SK-N-SH (cell line): ENCODE measurements at regions not wholly inside any gene's neighbourhood (a gene's known extent, or its start where the extent isn't known, plus 50 kb on each side); places are given as distances from the start of the nearest gene placed in this dataset.

Source experiments
- CTCF ChIA-PET: fragments of 300-600, 350-600 bp; formaldehyde crosslinking; extraction: SDS; loops from one replicate; lab custom pipeline; 2021; lab: Yijun Ruan, JAX
- POLR2A ChIA-PET: fragments of 350-600 bp; sonication (Branson Sonifier 250); formaldehyde crosslinking; extraction: SDS; loops from one replicate; lab custom pipeline; 2020; ENCODE audit warnings: antibody characterized with exemption, inconsistent platforms; lab: Yijun Ruan, JAX
- DNase-seq: peaks from one replicate; pipeline ENCODE4 v3.0.0; 2012
- H2AFZ ChIP-seq: fragments of 200-600 bp; sonication (generic); 2 replicates; pipeline ENCODE4 v1.8.1; 2016; ENCODE audit warnings: antibody characterized with exemption, mild to moderate bottlenecking, low read depth
- H3F3A ChIP-seq: fragments of 200-600 bp; sonication (generic); replicated peaks from 2 replicates; pipeline ENCODE3; 2016; ENCODE audit warnings: antibody characterized with exemption, mild to moderate bottlenecking; ENCODE audit not compliant: insufficient read depth
- H3K27ac ChIP-seq, 2 experiments: fragments of 200-500 bp in 1 of 2; fragments of 200-600 bp in 1 of 2; sonication (Bioruptor generic) in 1 of 2; sonication (generic), shearing (Covaris generic) in 1 of 2; 2 replicates each; pipeline versions ENCODE4 v1.5.1 to v1.6.1; 2014 to 2016; ENCODE audit warnings: low read depth in 2 of 2, inconsistent platforms in 1 of 2, low read length in 1 of 2, mild to moderate bottlenecking in 1 of 2, mixed read lengths in 1 of 2
- H3K27me3 ChIP-seq: fragments of 200-600 bp; sonication (generic), shearing (Covaris generic); 2 replicates; pipeline ENCODE4 v1.6.1; 2016; ENCODE audit warnings: mixed run types; ENCODE audit not compliant: insufficient read depth
- H3K36me3 ChIP-seq, 2 experiments: fragments of 200-500 bp in 1 of 2; fragments of 200-600 bp in 1 of 2; sonication (Bioruptor generic) in 1 of 2; sonication (generic) in 1 of 2; replicated peaks in 1 of 2; 2 replicates each; pipeline versions ENCODE3 to v1.5.1; 2014 to 2016; ENCODE audit warnings: low read length in 1 of 2, mild to moderate bottlenecking in 1 of 2; ENCODE audit not compliant: insufficient read depth in 2 of 2, control insufficient read depth in 1 of 2
- H3K4me1 ChIP-seq, 2 experiments: fragments of 200-500 bp in 1 of 2; fragments of 200-600 bp in 1 of 2; sonication (Bioruptor generic) in 1 of 2; sonication (generic), shearing (Covaris generic) in 1 of 2; 2 replicates each; pipeline versions ENCODE4 v1.5.1 to v1.6.1; 2014 to 2016; ENCODE audit warnings: low read depth in 1 of 2, low read length in 1 of 2, mixed run types in 1 of 2; ENCODE audit not compliant: insufficient read depth in 2 of 2, control insufficient read depth in 1 of 2
- H3K4me2 ChIP-seq: fragments of 200-600 bp; sonication (generic), shearing (Covaris generic); 2 replicates; pipeline ENCODE4 v1.6.1; 2017; ENCODE audit warnings: mixed run types
- H3K4me3 ChIP-seq, 2 experiments: fragments of 200-500 bp in 1 of 2; fragments of 200-600 bp in 1 of 2; sonication (Bioruptor generic) in 1 of 2; sonication (generic), shearing (Covaris generic) in 1 of 2; 2 replicates each; pipeline versions ENCODE4 v1.5.1 to v1.8.1; 2014 to 2016; ENCODE audit warnings: low read depth in 2 of 2, inconsistent platforms in 1 of 2, low read length in 1 of 2, mild to moderate bottlenecking in 1 of 2, mixed read lengths in 1 of 2, moderate library complexity in 1 of 2
- H3K79me2 ChIP-seq: fragments of 200-600 bp; sonication (generic); 2 replicates; pipeline ENCODE4 v1.8.1; 2017; ENCODE audit warnings: mild to moderate bottlenecking; ENCODE audit not compliant: insufficient read depth
- H3K9ac ChIP-seq: fragments of 200-600 bp; sonication (generic); 2 replicates; pipeline ENCODE4 v1.6.1; 2017; ENCODE audit warnings: mixed run types
- H3K9me2 ChIP-seq: fragments of 200-600 bp; sonication (generic); 2 replicates; pipeline ENCODE4 v1.6.1; 2017; ENCODE audit warnings: mixed run types
- H3K9me3 ChIP-seq: fragments of 200-600 bp; sonication (generic); 2 replicates; pipeline ENCODE4 v1.6.1; 2017; ENCODE audit warnings: mixed run types, mild to moderate bottlenecking, moderate library complexity
- H4K20me1 ChIP-seq: fragments of 200-600 bp; sonication (generic); 2 replicates; pipeline ENCODE4 v1.6.1; 2017; ENCODE audit warnings: mild to moderate bottlenecking, mixed run types; ENCODE audit not compliant: insufficient read depth
- ELF1 ChIP-seq: IDR thresholded peaks from 2 replicates; pipeline ENCODE4 v1.4.0; 2012
- EZH2phosphoT487 ChIP-seq: fragments of 200-600 bp; sonication (generic); IDR thresholded peaks from 2 replicates; pipeline ENCODE4 v1.6.1; 2017; ENCODE audit warnings: low read depth, mixed run types, mild to moderate bottlenecking, antibody characterized with exemption, moderate library complexity, borderline replicate concordance
- FOXM1 ChIP-seq: IDR thresholded peaks from 2 replicates; pipeline ENCODE4 v1.4.0; 2012; ENCODE audit warnings: low read depth, mild to moderate bottlenecking
- GABPA ChIP-seq: IDR thresholded peaks from 2 replicates; pipeline ENCODE4 v1.4.0; 2012; ENCODE audit warnings: low read depth, mild to moderate bottlenecking
- JUND ChIP-seq: IDR thresholded peaks from 2 replicates; pipeline ENCODE4 v1.4.0; 2012
- NFIC ChIP-seq: IDR thresholded peaks from 2 replicates; pipeline ENCODE4 v1.4.0; 2012; ENCODE audit warnings: borderline replicate concordance
- NRF1 ChIP-seq: IDR thresholded peaks from 2 replicates; pipeline ENCODE4 v1.6.1; 2012; ENCODE audit warnings: low read depth, mild to moderate bottlenecking, low read length
- POLR2AphosphoS5 ChIP-seq: IDR thresholded peaks from 2 replicates; pipeline ENCODE4 v1.6.1; 2012; ENCODE audit warnings: low read depth, low read length
- RXRA ChIP-seq: IDR thresholded peaks from 2 replicates; pipeline ENCODE4 v1.4.0; 2012; ENCODE audit warnings: low read depth, mild to moderate bottlenecking, borderline replicate concordance
- TAF1 ChIP-seq: IDR thresholded peaks from 2 replicates; pipeline ENCODE4 v1.6.1; 2012; ENCODE audit warnings: low read depth, mild to moderate bottlenecking, low read length, moderate library complexity, borderline replicate concordance
- TCF12 ChIP-seq: IDR thresholded peaks from 2 replicates; pipeline ENCODE4 v1.4.0; 2012
- TEAD4 ChIP-seq: IDR thresholded peaks from 2 replicates; pipeline ENCODE4 v1.4.0; 2012; ENCODE audit warnings: mild to moderate bottlenecking, borderline replicate concordance; ENCODE audit not compliant: insufficient read depth
- YY1 ChIP-seq: IDR thresholded peaks from 2 replicates; pipeline ENCODE4 v1.4.0; 2012; ENCODE audit warnings: low read depth, mild to moderate bottlenecking
- WGBS: methylation state at CpG from one replicate; pipeline ENCODE4 v1.1.6; 2017; ENCODE audit warnings: low lambda C conversion rate; 5-methylcytosine and 5-hydroxymethylcytosine counted together
- TF ChIP-seq, protein P1 (sequence below): IDR thresholded peaks from 2 replicates; pipeline ENCODE4 v1.4.0; 2012; ENCODE audit warnings: low read depth
- TF ChIP-seq, protein P2 (sequence below): IDR thresholded peaks from 2 replicates; pipeline ENCODE4 v1.4.0; 2012; ENCODE audit warnings: low read depth, borderline replicate concordance
- TF ChIP-seq, protein P3 (sequence below): fragments of 200-600 bp; sonication (generic); IDR thresholded peaks from 2 replicates; pipeline ENCODE4 v1.6.1; 2017; ENCODE audit warnings: antibody characterized with exemption, mild to moderate bottlenecking, moderate library complexity
- TF ChIP-seq, protein P4 (sequence below): IDR thresholded peaks from 2 replicates; pipeline ENCODE4 v1.4.0; 2012; ENCODE audit warnings: low read depth, borderline replicate concordance
- TF ChIP-seq, protein P5 (sequence below): fragments of 150-350 bp; IDR thresholded peaks from 2 replicates; pipeline ENCODE4 v1.6.1; 2017; ENCODE audit warnings: antibody characterized with exemption, low read length, low read depth, borderline replicate concordance

DNA sequence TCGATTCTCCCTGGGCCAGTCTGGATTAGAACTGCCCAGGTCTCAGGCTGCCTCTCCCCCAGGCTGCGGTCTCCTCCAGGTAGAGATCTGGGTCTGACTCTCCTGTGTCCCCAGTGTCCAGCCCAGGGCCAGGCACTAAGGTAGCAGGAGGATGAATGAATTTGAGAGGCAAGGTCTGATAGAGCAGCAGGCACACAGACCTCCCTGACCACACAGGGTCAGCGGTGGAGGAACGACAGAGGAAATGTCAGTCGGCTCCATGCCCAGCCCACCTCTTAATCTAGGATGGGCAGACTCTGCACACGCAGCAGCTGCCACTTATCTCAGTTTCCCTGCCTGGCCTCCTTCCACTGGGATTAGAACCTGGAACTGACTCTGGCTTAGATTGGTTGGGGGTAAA lies 272.7 kb upstream of the MVB12B start (continued):
- no peak for TF ChIP-seq EZH2phosphoT487

DNA sequence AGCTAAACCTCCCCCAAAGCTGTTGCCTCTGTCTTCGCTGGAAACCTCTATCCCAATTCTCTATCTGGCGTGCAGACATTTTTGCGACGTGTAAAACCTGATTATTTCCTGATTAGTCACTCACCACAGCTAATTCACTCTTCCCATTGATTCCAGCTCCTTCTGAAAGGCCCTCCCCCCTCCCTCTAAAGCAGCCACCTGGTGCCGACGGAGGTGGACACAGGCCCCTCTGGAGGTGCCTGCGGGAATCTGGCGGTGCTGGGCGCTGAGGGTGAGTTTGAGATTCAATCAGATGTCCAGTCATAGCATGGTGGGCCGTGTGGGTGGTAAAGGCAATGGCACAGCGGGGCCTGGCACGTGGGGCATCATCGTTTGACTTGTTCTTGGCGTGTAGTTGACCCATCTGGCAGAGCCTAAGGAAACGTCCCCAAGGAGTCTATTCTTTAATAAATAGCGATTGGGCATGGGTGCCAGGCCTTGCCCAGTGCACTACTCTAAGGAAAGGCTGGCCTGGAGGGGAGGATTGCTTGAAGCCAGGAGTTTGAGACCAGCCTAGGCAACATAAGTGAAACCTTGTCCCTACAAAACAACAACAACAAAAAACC lies 271.1 kb upstream of the MVB12B start:
- H3K27me3 ChIP-seq: peaks cover 18% of the 10 kb centered on the region; the same call in 1 of the 2 replicates
- no peak overlapping the region for H3K27ac ChIP-seq
- H3K4me1 ChIP-seq: peaks cover 0 to 31% of the 10 kb centered on the region in 2 experiments; a peak in 2 of 4 replicates
- H3K9me2 ChIP-seq: no peaks in the 10 kb centered on the region
- H3F3A ChIP-seq: no peaks in the 10 kb centered on the region
- H3K36me3 ChIP-seq: no peaks in the 10 kb centered on the region
- H3K9me3 ChIP-seq: no peaks in the 10 kb centered on the region
- TF ChIP-seq TCF12 (peak; percentile 24), RXRA (no peak)
- no peak overlapping the region for H3K9ac ChIP-seq
- no peaks in the 10 kb centered on the region for H4K20me1 ChIP-seq
- POLR2A ChIA-PET: no interaction called here
- CTCF ChIA-PET: interaction anchor here (1.3 kb wide), 1 partner anchor 48 kb away, joined by 3 read pairs; no protein-coding TSS in a partner anchor
- no peak for DNase-seq
- WGBS: 68% methylated on average over 14 of the region's 16 CpGs
- H3K4me2 ChIP-seq: no peak overlapping the region
- no peaks in the 10 kb centered on the region for H3K79me2 ChIP-seq
- no peak overlapping the region for H3K4me3 ChIP-seq
- no peak overlapping the region for H2AFZ ChIP-seq

DNA sequence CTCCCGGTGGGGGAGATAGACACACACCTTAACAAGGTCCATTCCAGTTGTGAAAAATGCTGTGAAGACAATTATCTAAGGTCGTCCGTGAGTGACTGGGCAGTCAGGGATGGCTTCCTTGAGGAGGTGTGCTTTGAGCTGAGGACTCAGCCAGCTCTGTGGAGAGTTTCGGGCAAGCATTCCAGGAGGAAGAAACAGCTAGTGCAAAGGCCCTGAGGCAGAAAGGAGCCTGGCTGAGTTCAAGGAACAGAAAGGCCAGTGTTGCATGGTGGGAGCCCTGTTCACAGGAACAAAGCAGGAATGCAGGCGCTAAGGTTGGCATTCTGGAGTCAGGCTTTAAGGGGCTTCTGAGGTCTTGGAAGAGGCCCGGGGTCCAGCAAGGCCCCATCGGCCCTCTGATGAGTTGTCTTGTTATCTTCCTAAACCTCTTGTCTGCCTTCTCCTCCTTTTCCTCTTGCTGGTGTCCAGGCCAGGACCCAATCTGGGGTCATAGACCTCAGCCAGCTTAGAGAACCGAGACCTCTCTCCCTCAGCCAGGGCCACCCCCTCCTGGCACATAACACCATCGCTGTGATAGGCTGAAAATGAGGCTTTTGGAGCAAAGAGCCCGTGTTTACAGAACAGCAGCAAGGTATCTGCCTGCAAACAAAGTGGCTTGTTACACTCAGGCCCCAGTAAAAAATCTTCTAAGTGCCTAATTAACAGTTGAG lies 270.2 kb upstream of the MVB12B start:
- no peaks in the 10 kb centered on the region for H4K20me1 ChIP-seq
- no peaks in the 10 kb centered on the region for H3K36me3 ChIP-seq
- ChIA-PET CTCF (interaction anchor here (0.8 to 1.0 kb wide), 2 partner anchors 435 to 498 kb away, joined by 3 read pairs; no protein-coding TSS in a partner anchor), POLR2A (interaction anchor here (0.5 to 1.7 kb wide), 2 partner anchors 8 to 51 kb away, joined by 3 to 6 read pairs; no protein-coding TSS in a partner anchor)
- H3K27ac ChIP-seq: no peak overlapping the region
- no peaks in the 10 kb centered on the region for H3K9me3 ChIP-seq
- H3F3A ChIP-seq: no peaks in the 10 kb centered on the region
- H3K4me2 ChIP-seq: no peak overlapping the region
- H2AFZ ChIP-seq: no peak overlapping the region
- peaks cover 0 to 35% of the 10 kb centered on the region in 2 experiments; a peak in 2 of 4 replicates for H3K4me1 ChIP-seq
- no peak for DNase-seq
- H3K27me3 ChIP-seq: peaks cover 18% of the 10 kb centered on the region; the same call in 1 of the 2 replicates
- 82% methylated on average over 9 of the region's 10 CpGs for WGBS
- H3K4me3 ChIP-seq: no peak overlapping the region
- H3K9me2 ChIP-seq: no peaks in the 10 kb centered on the region
- no peaks in the 10 kb centered on the region for H3K79me2 ChIP-seq
- H3K9ac ChIP-seq: no peak overlapping the region
- no peak for TF ChIP-seq JUND
- no peak for TF ChIP-seq RXRA
- TF ChIP-seq YY1: no peak
- TF ChIP-seq ELF1: no peak
- TF ChIP-seq, protein P1, sequence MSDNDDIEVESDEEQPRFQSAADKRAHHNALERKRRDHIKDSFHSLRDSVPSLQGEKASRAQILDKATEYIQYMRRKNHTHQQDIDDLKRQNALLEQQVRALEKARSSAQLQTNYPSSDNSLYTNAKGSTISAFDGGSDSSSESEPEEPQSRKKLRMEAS: no peak
- TF ChIP-seq, protein P2, sequence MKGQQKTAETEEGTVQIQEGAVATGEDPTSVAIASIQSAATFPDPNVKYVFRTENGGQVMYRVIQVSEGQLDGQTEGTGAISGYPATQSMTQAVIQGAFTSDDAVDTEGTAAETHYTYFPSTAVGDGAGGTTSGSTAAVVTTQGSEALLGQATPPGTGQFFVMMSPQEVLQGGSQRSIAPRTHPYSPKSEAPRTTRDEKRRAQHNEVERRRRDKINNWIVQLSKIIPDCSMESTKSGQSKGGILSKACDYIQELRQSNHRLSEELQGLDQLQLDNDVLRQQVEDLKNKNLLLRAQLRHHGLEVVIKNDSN: no peak
- TF ChIP-seq EZH2phosphoT487: no peak
- TF ChIP-seq POLR2AphosphoS5: no peak
- no peak for TF ChIP-seq FOXM1
- TF ChIP-seq, protein P3, sequence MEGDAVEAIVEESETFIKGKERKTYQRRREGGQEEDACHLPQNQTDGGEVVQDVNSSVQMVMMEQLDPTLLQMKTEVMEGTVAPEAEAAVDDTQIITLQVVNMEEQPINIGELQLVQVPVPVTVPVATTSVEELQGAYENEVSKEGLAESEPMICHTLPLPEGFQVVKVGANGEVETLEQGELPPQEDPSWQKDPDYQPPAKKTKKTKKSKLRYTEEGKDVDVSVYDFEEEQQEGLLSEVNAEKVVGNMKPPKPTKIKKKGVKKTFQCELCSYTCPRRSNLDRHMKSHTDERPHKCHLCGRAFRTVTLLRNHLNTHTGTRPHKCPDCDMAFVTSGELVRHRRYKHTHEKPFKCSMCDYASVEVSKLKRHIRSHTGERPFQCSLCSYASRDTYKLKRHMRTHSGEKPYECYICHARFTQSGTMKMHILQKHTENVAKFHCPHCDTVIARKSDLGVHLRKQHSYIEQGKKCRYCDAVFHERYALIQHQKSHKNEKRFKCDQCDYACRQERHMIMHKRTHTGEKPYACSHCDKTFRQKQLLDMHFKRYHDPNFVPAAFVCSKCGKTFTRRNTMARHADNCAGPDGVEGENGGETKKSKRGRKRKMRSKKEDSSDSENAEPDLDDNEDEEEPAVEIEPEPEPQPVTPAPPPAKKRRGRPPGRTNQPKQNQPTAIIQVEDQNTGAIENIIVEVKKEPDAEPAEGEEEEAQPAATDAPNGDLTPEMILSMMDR: no peak
- no peak for TF ChIP-seq NFIC
- TF ChIP-seq, protein P4, sequence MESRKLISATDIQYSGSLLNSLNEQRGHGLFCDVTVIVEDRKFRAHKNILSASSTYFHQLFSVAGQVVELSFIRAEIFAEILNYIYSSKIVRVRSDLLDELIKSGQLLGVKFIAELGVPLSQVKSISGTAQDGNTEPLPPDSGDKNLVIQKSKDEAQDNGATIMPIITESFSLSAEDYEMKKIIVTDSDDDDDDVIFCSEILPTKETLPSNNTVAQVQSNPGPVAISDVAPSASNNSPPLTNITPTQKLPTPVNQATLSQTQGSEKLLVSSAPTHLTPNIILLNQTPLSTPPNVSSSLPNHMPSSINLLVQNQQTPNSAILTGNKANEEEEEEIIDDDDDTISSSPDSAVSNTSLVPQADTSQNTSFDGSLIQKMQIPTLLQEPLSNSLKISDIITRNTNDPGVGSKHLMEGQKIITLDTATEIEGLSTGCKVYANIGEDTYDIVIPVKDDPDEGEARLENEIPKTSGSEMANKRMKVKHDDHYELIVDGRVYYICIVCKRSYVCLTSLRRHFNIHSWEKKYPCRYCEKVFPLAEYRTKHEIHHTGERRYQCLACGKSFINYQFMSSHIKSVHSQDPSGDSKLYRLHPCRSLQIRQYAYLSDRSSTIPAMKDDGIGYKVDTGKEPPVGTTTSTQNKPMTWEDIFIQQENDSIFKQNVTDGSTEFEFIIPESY: no peak
- TF ChIP-seq GABPA: no peak
- TF ChIP-seq TAF1: no peak
- TF ChIP-seq TEAD4: no peak
- no peak for TF ChIP-seq NRF1
- TF ChIP-seq, protein P5, sequence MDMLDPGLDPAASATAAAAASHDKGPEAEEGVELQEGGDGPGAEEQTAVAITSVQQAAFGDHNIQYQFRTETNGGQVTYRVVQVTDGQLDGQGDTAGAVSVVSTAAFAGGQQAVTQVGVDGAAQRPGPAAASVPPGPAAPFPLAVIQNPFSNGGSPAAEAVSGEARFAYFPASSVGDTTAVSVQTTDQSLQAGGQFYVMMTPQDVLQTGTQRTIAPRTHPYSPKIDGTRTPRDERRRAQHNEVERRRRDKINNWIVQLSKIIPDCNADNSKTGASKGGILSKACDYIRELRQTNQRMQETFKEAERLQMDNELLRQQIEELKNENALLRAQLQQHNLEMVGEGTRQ: no peak
